Naive B cell (primary cell): ENCODE measurements at regions not wholly inside any gene's neighbourhood (a gene's known extent, or its start where the extent isn't known, plus 50 kb on each side); places are given as distances from the start of the nearest gene placed in this dataset.

Experiments
- ATAC-seq, 2 donors: fragments of 150-1000 bp; cut with Tn5 transposase; 2 replicates each; pipeline ENCODE4 v1.10.0; 2021; ENCODE audit warnings: low read depth in 2 of 2, mild to moderate bottlenecking in 2 of 2, moderate library complexity in 2 of 2
- DNase-seq: peaks from one replicate; pipeline ENCODE4 v3.0.0; 2022
- H3K27ac Mint-ChIP-seq, 6 donors: one replicate each; pipeline ENCODE4 v1.8.0; 2020 to 2022; ENCODE audit warnings: mild to moderate bottlenecking in 6 of 6, mixed read lengths in 6 of 6, moderate library complexity in 5 of 6, inconsistent platforms in 2 of 6
- H3K27me3 Mint-ChIP-seq, 3 donors: one replicate each; pipeline ENCODE4 v1.8.0; 2021 to 2022; ENCODE audit warnings: mixed read lengths in 3 of 3, mild to moderate bottlenecking in 1 of 3
- H3K36me3 Mint-ChIP-seq, 2 donors: one replicate each; pipeline ENCODE4 v1.8.0; 2020 to 2022; ENCODE audit warnings: mixed read lengths in 2 of 2, inconsistent platforms in 1 of 2, mild to moderate bottlenecking in 1 of 2
- H3K4me1 Mint-ChIP-seq, 3 donors: one replicate each; pipeline ENCODE4 v1.8.0; 2020 to 2022; ENCODE audit warnings: mixed read lengths in 3 of 3, inconsistent platforms in 1 of 3, mild to moderate bottlenecking in 1 of 3, moderate library complexity in 1 of 3
- H3K4me3 Mint-ChIP-seq, 8 donors: one replicate each; pipeline ENCODE4 v1.8.0; 2020 to 2022; ENCODE audit warnings: mild to moderate bottlenecking in 8 of 8, mixed read lengths in 8 of 8, moderate library complexity in 8 of 8, inconsistent platforms in 2 of 8
- H3K9me3 Mint-ChIP-seq, 7 donors: one replicate each; pipeline ENCODE4 v1.8.0; 2020 to 2022; ENCODE audit warnings: mixed read lengths in 7 of 7, mild to moderate bottlenecking in 5 of 7, inconsistent platforms in 2 of 7, moderate library complexity in 1 of 7

DNA sequence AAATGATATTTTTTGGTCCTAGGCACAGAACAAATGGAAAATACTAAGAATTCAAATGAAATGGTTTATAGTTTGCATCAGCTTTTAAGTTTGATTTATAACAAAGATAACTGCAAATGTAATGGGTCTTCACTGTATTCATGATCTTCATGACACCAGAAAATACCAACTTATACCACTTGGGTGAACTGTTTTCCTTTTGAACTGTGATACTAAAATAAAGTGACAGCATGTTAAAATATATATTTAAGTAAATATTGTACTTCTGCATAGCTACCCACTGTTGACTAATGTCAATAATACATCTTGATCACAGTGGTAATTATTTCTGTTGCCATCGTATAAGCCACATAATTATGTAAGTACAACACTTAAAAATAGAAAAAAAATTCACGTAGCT, 442.0 kb upstream of the ANKRD30A start:
- DNase-seq (no peak), ATAC-seq (no peak)
- Mint-ChIP-seq H3K4me1 (no peaks in the 10 kb centered on the region), H3K27ac (no peak overlapping the region), H3K36me3 (no peaks in the 10 kb centered on the region), H3K27me3 (no peaks in the 10 kb centered on the region), H3K9me3 (peaks cover 0 to 4% (median 0%) of the 10 kb centered on the region in 7 donors), H3K4me3 (no peak overlapping the region)

DNA sequence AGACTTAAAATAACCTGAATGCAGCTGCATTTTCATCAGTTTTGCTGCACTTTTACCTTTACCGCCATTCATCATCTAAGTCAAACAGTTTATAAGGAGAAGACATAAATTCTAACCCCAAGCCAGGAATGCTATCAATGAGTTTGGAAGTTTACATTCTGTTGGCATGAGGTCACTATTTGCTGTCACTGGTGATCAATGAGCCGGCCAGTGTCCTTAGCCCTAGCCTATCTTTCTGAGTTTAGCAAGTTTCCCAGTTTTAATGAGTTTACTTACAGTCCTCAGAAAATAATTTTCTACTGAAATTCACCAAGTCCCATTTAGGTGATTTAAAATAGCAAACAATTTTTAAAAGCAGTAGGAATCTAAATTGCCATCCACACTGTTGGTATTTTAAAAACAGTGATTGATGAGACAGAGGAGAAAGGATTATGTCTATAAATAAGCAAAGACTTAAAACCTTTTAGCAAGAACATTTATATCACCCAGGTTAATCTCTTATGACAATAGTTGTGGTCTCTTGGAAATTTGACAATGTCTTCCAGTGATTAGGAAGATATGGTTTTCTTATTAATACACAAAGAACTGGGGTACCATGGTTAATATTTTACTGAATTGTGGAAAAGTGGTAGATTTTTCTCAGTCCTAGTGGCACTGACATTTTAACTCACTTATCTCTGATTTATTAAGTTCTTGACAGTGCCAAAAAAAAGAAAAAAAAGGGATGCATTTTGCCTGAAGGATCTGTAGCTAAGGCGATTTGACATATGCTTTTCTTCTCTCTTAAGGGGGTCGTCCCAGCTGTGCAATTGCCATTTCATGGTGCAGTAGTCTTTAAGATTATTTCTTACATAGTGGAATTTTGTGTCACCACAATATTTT, 443.4 kb upstream of the ANKRD30A start:
- H3K27me3 Mint-ChIP-seq: no peaks in the 10 kb centered on the region

DNA sequence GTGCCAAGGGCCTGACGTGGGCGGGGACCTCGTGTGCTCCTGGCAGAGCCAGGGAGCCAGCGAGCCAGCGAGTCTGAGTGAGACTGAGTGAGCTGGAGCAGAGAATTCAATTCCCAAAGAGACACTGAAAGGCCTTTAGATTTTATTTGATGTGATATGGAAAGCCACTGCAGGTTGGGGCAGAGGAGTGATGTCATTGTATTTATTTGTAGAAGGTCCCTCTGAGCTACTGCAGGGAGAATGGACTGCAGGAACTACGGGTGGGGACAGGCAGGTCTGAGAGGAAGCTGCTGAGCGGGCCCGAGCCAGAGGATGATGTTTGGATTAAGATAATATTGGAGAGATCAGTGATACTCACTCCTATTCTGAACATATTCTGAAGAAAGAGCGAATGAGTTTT, 445.8 kb upstream of the ANKRD30A start:
- no peaks in the 10 kb centered on the region for H3K27me3 Mint-ChIP-seq
- no peak overlapping the region for H3K27ac Mint-ChIP-seq
- H3K4me3 Mint-ChIP-seq: no peak overlapping the region
- H3K36me3 Mint-ChIP-seq: no peaks in the 10 kb centered on the region
- H3K4me1 Mint-ChIP-seq: no peaks in the 10 kb centered on the region
- DNase-seq (no peak), ATAC-seq (no peak)
- H3K9me3 Mint-ChIP-seq: no peaks in the 10 kb centered on the region

More for the DNA sequence above, 443.4 kb upstream of the ANKRD30A start:
- Mint-ChIP-seq H3K27ac (no peak overlapping the region), H3K9me3 (peaks cover 0 to under 1% (median 0%) of the 10 kb centered on the region in 7 donors), H3K36me3 (no peaks in the 10 kb centered on the region), H3K4me1 (no peaks in the 10 kb centered on the region), H3K4me3 (no peak overlapping the region)
- ATAC-seq (no peak), DNase-seq (no peak)

DNA sequence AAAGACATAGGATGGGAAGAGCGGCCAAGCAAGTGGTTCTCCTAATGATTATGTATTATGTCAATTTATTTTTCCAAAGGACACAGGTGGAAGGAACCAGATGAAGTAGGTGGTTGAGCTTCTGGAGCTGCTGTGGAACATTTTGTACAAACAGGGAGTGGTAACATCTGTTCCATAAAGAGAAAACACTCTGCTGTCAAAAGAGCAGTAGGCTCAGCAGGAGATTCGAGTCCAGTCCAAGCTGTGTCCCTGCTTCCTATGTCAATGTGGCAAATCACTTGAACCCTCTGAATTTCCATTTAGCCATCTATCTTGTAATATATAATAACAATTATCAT, 448.0 kb upstream of the ANKRD30A start:
- Mint-ChIP-seq H3K27me3 (no peaks in the 10 kb centered on the region), H3K4me1 (no peaks in the 10 kb centered on the region), H3K27ac (no peak overlapping the region), H3K9me3 (peaks cover 0 to 2% (median 0%) of the 10 kb centered on the region in 7 donors), H3K4me3 (no peak overlapping the region), H3K36me3 (no peaks in the 10 kb centered on the region)
- no peak for ATAC-seq
- no peak for DNase-seq

DNA sequence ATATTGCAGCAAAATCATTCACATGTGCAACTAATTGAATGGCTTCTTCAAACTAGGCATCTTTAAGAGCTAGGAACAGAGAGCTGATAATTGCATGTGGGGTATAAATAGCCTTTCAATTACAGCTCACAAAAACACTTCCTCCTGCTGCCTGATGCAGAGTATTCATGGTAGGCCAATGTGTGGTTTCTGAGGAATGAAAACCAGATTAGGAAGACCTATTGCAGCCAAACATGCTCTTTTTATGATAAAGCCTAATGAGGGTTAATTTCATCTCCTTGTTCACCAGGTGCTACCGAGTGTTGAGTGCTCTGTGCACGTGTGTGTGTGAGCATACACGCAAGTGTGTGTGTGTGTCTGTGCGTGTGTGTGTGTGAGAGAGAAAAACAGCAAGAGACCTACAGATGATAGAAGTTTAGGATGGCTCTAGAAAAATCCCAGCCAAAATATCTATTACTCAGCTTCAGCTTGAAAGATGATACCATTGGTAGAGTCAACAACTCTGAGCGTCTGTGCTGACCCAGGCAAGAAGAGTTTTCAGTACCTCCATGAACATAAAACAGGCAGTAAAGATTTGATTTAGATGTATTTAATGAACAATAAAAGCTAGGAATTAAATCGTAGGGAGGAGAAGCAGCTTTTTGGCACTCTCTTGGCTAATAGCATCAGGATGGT, 448.5 kb upstream of the ANKRD30A start:
- DNase-seq: no peak
- H3K4me1 Mint-ChIP-seq: no peaks in the 10 kb centered on the region
- peaks cover 0 to 3% (median 0%) of the 10 kb centered on the region in 7 donors for H3K9me3 Mint-ChIP-seq
- H3K27ac Mint-ChIP-seq: no peak overlapping the region
- H3K36me3 Mint-ChIP-seq: no peaks in the 10 kb centered on the region
- no peak overlapping the region for H3K4me3 Mint-ChIP-seq
- ATAC-seq: no peak
- no peaks in the 10 kb centered on the region for H3K27me3 Mint-ChIP-seq

DNA sequence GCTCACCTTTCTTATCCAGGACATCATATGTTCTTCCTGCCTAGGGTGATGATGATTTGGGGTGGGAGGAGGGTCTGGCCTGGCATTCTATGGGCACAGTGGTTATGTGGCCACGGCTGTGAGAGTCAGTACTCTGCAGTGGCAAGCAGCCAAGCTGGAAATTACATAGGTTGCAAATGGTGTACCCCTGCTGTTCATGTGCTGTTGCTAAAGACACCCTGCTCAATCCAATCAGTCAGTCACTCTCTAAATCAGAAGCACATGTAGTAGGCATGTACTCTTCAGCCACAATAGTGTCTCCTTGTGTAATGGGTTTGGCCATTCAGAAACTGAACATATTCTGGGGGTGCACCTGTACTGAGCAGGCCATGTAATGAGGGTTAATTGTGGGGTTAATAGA, 449.1 kb upstream of the ANKRD30A start:
- Mint-ChIP-seq H3K36me3 (no peaks in the 10 kb centered on the region), H3K4me1 (no peaks in the 10 kb centered on the region), H3K4me3 (no peak overlapping the region), H3K27me3 (no peaks in the 10 kb centered on the region), H3K27ac (no peak overlapping the region), H3K9me3 (peaks cover 0 to 4% (median 0%) of the 10 kb centered on the region in 7 donors)
- ATAC-seq (no peak), DNase-seq (no peak)

DNA sequence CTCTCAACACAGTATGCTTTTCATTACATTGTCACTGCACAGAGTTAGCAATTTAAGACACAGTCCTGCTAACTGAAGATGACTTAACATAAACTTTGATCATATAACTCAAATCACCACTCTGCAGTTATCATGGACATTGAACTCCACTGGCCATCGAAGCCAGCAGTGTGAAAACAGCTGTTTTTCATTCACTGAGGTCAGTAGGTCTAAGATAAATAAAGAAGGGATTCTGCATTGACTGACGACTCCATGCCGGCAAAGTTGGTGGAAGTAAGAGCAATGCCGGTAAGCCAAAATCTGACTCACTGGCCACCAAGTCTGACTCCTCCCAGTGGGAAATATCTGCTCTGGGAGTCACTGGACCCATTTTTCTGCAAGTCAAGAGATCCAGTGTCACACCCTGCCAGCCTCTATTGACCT, 449.9 kb upstream of the ANKRD30A start:
- H3K27ac Mint-ChIP-seq: no peak overlapping the region
- DNase-seq (no peak), ATAC-seq (no peak)
- no peaks in the 10 kb centered on the region for H3K27me3 Mint-ChIP-seq
- no peaks in the 10 kb centered on the region for H3K4me1 Mint-ChIP-seq
- peaks cover 0 to 4% (median 0%) of the 10 kb centered on the region in 7 donors for H3K9me3 Mint-ChIP-seq
- no peaks in the 10 kb centered on the region for H3K36me3 Mint-ChIP-seq
- H3K4me3 Mint-ChIP-seq: no peak overlapping the region

DNA sequence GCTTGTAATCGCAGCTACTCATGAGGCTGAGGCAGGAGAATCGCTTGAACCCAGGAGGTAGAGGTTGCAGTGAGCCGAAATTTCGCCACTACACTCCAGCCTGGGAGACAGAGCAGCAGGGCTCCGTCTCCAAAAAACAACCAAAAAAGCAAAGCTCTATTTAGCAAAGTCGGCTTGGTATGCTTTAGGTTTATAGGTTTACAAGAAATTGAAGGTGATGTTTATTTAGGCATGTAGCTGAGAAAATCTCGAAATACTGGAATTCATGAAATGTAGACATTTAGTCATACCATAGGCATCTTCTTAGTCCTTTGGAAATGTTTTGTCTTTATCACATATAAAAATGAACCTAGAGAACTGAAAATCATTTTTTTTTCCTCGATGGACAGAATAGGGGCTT, 453.8 kb upstream of the ANKRD30A start:
- ATAC-seq (no peak), DNase-seq (no peak)
- H3K4me1 Mint-ChIP-seq: no peaks in the 10 kb centered on the region
- H3K27me3 Mint-ChIP-seq: no peaks in the 10 kb centered on the region
- peaks cover 0 to 4% (median 0%) of the 10 kb centered on the region in 7 donors for H3K9me3 Mint-ChIP-seq
- H3K36me3 Mint-ChIP-seq: no peaks in the 10 kb centered on the region
- no peak overlapping the region for H3K27ac Mint-ChIP-seq
- H3K4me3 Mint-ChIP-seq: no peak overlapping the region

DNA sequence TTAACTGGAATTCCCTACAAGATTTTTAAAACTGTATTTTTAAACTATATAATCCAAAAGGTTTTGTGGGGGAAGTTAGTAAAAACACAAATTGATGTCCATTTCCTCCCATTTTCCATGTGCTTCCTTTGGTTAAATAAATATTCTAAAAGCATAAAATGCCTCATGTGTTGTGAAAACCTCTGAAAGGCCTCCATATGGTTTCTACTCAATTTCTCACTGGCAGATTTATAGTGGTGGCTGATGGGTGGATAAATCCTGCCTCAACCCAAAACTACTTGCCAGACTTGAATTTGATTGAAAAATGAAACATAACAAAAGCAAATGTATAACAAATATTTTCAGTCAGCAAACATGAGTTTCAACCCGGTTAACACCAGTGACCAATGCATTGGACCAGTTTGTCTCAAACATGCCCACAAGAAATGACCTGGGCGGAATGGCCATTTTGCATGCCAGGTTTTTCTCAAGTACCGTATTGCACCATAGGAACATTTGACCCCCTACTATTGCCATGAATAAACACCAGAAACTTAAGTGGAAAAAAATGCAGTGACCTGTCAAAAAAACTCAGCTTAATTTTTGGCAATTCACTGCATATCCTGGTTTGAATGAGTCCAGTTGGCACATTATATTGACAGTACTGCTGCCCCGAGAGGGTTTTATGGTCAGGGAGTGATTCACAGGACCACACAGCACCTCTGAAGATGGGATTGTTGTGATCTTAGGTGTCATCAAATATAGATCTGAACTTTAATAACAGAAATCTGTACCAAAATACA, 454.6 kb upstream of the ANKRD30A start:
- no peak for ATAC-seq
- peaks cover 0 to 4% (median 0%) of the 10 kb centered on the region in 7 donors for H3K9me3 Mint-ChIP-seq
- H3K4me1 Mint-ChIP-seq: no peaks in the 10 kb centered on the region
- H3K27ac Mint-ChIP-seq: no peak overlapping the region
- no peak for DNase-seq
- no peaks in the 10 kb centered on the region for H3K36me3 Mint-ChIP-seq
- no peak overlapping the region for H3K4me3 Mint-ChIP-seq
- no peaks in the 10 kb centered on the region for H3K27me3 Mint-ChIP-seq

DNA sequence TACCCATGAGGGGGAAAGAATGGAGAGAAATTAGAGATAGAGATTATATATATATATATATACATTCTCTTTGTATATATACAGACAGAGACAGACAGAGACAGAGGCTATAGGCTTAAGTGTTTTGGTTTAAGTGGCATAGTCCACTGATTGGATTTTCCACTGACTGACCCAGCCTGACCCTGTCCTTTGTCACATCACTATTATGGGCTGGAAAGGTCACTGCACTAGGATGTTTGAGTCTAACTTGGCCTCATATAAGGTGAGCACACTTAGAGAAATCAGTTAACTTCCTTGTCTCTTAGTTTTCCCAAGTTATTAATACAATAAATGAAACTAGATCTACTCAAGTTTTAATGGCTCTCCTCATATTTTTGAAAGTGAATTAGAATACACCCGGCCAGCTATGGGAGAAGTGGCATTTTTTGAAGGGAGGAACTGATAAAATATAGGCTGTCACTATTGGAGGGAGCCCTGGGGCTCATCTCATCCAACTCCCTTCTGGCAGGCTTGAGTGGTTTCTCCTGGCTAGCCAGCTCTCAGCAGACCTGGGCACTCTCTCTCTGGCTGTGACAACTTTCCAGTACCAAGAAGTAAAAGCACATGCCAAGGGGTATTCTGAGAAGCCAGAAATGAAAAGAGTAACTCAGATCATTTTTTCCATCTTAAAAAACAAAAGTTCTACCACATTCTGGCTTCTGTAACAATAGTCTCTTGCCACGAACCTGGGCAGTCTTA, 455.6 kb upstream of the ANKRD30A start:
- Mint-ChIP-seq H3K4me3 (no peak overlapping the region), H3K27me3 (no peaks in the 10 kb centered on the region), H3K27ac (no peak overlapping the region), H3K4me1 (no peaks in the 10 kb centered on the region), H3K9me3 (peaks cover 0 to 4% (median 0%) of the 10 kb centered on the region in 7 donors), H3K36me3 (no peaks in the 10 kb centered on the region)
- ATAC-seq (no peak), DNase-seq (no peak)

DNA sequence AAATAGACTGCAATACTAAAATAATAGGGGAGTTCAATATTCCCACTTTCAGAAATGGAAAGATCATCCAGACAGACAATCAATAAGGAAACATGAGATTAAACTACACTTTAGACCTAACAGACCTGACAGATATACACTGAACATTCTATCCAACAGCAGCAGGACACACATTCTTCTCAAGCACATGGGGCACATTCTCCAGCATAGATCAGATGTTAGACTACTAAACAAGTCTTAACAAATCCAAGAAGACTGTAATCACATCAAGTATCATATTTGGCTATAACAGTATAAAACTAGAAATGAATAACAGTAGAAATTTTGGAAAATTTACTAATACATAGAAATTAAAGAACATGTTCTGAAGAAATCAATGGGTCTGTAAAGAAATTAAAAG, 458.9 kb upstream of the ANKRD30A start:
- Mint-ChIP-seq H3K36me3 (no peaks in the 10 kb centered on the region), H3K27ac (no peak overlapping the region), H3K4me3 (no peak overlapping the region), H3K9me3 (peaks cover 0 to 11% (median 0%) of the 10 kb centered on the region in 7 donors), H3K27me3 (no peaks in the 10 kb centered on the region), H3K4me1 (no peaks in the 10 kb centered on the region)
- ATAC-seq: no peak
- no peak for DNase-seq

DNA sequence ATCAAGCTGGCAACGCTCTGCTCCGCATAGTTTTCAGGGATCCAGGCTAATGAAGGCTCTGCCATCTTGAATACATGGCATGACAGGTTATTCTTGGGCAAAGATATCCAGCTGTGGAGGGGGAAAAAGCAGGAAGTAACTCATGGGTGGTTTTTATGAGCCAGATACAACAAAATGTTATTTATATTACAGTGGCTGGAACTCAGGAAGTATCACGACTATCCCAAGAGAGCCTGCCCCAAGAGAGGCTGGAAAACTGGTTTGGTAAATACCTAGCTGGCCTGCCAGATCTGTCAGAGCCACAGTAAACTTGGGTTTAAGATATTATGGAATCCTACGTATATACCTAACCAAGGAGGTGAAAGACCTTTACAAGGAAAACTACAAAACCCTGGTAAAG, 462.8 kb upstream of the ANKRD30A start:
- H3K4me1 Mint-ChIP-seq: no peaks in the 10 kb centered on the region
- H3K9me3 Mint-ChIP-seq: peaks cover 0 to 11% (median 0%) of the 10 kb centered on the region in 7 donors
- no peak overlapping the region for H3K4me3 Mint-ChIP-seq
- no peak for ATAC-seq
- no peaks in the 10 kb centered on the region for H3K36me3 Mint-ChIP-seq
- H3K27ac Mint-ChIP-seq: no peak overlapping the region
- DNase-seq: no peak
- H3K27me3 Mint-ChIP-seq: no peaks in the 10 kb centered on the region

DNA sequence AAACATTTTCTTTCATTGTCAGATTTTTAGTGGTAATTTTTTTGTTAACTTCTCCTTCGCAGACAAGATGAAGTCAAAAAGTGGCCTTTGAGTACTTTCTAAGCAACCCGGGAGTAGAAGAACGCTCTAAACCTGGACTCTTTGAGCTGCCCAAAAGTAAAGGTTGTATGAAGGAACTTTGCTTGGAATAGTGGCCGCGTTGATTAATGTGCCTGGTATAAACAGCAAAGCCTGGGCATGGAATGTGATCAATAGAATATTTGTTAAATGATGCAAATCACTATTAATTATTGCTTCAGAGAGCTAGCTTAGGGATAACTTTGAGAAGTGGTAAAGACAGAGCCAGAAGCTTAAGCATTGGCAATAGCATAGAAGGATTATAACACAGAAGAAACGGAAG, 475.1 kb upstream of the ANKRD30A start:
- no peaks in the 10 kb centered on the region for H3K36me3 Mint-ChIP-seq
- H3K9me3 Mint-ChIP-seq: peaks cover 0 to 2% (median 0%) of the 10 kb centered on the region in 7 donors
- ATAC-seq (no peak), DNase-seq (no peak)
- no peak overlapping the region for H3K4me3 Mint-ChIP-seq
- H3K27ac Mint-ChIP-seq: no peak overlapping the region
- no peaks in the 10 kb centered on the region for H3K4me1 Mint-ChIP-seq
- peaks cover 0 to 6% (median 0%) of the 10 kb centered on the region in 3 donors for H3K27me3 Mint-ChIP-seq
